ENCODE measurements at regions not wholly inside any gene's neighbourhood (a gene's known extent, or its start where the extent isn't known, plus 50 kb on each side); places are given as distances from the start of the nearest gene placed in this dataset.

- H3K9me3 Mint-ChIP-seq, result no peaks in the 10 kb centered on the region
- no peaks in the 10 kb centered on the region for H3K27me3 Mint-ChIP-seq (ENCODE audit: low read depth)
- TF ChIP-seq, protein P1, sequence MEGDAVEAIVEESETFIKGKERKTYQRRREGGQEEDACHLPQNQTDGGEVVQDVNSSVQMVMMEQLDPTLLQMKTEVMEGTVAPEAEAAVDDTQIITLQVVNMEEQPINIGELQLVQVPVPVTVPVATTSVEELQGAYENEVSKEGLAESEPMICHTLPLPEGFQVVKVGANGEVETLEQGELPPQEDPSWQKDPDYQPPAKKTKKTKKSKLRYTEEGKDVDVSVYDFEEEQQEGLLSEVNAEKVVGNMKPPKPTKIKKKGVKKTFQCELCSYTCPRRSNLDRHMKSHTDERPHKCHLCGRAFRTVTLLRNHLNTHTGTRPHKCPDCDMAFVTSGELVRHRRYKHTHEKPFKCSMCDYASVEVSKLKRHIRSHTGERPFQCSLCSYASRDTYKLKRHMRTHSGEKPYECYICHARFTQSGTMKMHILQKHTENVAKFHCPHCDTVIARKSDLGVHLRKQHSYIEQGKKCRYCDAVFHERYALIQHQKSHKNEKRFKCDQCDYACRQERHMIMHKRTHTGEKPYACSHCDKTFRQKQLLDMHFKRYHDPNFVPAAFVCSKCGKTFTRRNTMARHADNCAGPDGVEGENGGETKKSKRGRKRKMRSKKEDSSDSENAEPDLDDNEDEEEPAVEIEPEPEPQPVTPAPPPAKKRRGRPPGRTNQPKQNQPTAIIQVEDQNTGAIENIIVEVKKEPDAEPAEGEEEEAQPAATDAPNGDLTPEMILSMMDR (conservative IDR thresholded peaks at IDR 0.05), result no peak
Observed at GRCh38 chr18:61989138-61989537, 96.3 kb upstream of the RNF152 start.

DNA sequence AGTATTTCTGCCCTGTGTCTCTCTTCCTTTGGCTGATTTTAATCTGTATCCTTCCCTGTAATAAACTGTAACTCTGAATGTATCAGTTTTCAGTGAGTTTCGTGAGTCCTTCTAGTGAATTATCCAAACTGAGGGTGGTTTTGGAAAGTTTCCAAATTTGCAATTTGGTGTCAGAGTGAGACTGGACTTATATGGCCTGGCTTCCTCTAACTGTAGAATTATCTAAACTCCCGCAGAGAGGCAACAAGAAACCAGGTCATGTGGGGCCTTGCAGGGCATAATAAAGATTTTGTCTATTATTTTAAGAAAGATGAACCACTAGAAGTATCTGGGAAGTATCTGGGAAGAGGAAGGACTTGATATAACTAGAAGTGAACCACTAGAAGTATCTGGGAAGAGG lies 95.3 kb upstream of the RNF152 start:
- Mint-ChIP-seq H3K4me3 (no peak overlapping the region), H3K9me3 (no peaks in the 10 kb centered on the region), H3K27me3 (ENCODE audit: low read depth) (no peaks in the 10 kb centered on the region), H3K4me1 (peaks cover 7% of the 10 kb centered on the region), H3K36me3 (ENCODE audit: low read depth) (no peaks in the 10 kb centered on the region), H3K27ac (ENCODE audit: unreplicated experiment) (no peak overlapping the region)
- TF ChIP-seq, protein P1 (conservative IDR thresholded peaks at IDR 0.05), result no peak
- no peak for DNase-seq (ENCODE audit: low read depth, low spot score)

More at GRCh38 chr18:61989138-61989537, 96.3 kb upstream of the RNF152 start:
- Mint-ChIP-seq H3K27ac (ENCODE audit: unreplicated experiment) (no peak overlapping the region), H3K36me3 (ENCODE audit: low read depth) (no peaks in the 10 kb centered on the region), H3K4me3 (no peak overlapping the region), H3K4me1 (peaks cover 7% of the 10 kb centered on the region)
- no peak for DNase-seq (ENCODE audit: low read depth, low spot score)

DNA sequence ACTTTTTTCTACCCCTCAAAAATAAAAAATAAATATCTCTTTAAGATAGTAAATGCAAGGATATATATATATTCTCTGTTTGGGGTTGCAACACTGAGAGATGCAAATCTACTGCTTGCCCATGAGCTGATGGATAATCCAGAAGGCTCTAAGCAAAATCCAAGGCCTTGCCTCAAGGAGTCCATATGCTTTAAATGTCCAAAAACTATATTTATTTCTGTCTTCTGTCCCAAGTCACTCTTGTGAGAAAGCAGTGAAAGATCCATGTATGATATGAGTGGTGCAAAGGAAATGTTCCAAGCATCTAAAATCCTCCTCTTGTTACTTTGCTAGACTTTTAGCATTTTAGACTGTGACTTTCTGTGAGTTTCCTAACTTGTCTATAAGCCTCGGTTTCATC lies 92.9 kb upstream of the RNF152 start:
- no peak for DNase-seq (ENCODE audit: low read depth, low spot score)
- TF ChIP-seq, protein P1 (conservative IDR thresholded peaks at IDR 0.05), result no peak
- Mint-ChIP-seq H3K4me3 (no peak overlapping the region), H3K4me1 (peaks cover 6% of the 10 kb centered on the region), H3K36me3 (ENCODE audit: low read depth) (no peaks in the 10 kb centered on the region), H3K9me3 (no peaks in the 10 kb centered on the region), H3K27ac (ENCODE audit: unreplicated experiment) (no peak overlapping the region), H3K27me3 (ENCODE audit: low read depth) (no peaks in the 10 kb centered on the region)

DNA sequence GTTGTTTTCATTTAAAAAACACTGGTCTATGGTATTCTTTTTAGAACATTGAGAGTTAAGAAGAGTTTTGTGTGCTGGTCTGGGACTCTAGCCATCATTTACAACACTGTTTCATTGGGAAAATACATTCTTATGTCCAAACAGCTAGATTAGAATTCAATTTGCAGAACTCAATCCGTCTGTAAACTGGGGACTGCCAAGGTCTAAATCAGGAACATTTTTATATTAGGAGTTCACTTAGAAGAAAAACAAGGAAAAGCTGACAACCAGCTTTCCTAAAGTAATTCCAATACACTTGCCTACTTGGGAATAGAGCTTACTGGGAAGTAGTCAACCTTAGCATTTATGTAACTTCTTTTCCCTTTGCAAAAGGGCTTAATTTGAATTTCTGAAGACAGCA lies 91.5 kb upstream of the RNF152 start:
- H3K9me3 Mint-ChIP-seq, result no peaks in the 10 kb centered on the region
- DNase-seq (ENCODE audit: low read depth, low spot score), result no peak
- H3K36me3 Mint-ChIP-seq (ENCODE audit: low read depth), result no peaks in the 10 kb centered on the region
- no peak overlapping the region for H3K4me3 Mint-ChIP-seq
- TF ChIP-seq, protein P1 (conservative IDR thresholded peaks at IDR 0.05), result no peak
- H3K27ac Mint-ChIP-seq (ENCODE audit: unreplicated experiment), result no peak overlapping the region
- no peaks in the 10 kb centered on the region for H3K27me3 Mint-ChIP-seq (ENCODE audit: low read depth)
- peaks cover 6% of the 10 kb centered on the region for H3K4me1 Mint-ChIP-seq

GRCh38 chr18:61982475-61982874 lies 89.7 kb upstream of the RNF152 start:
- Mint-ChIP-seq H3K9me3 (no peaks in the 10 kb centered on the region), H3K36me3 (ENCODE audit: low read depth) (no peaks in the 10 kb centered on the region), H3K4me1 (peaks cover 6% of the 10 kb centered on the region), H3K4me3 (no peak overlapping the region), H3K27ac (ENCODE audit: unreplicated experiment) (no peak overlapping the region), H3K27me3 (ENCODE audit: low read depth) (no peaks in the 10 kb centered on the region)
- TF ChIP-seq, protein P1 (conservative IDR thresholded peaks at IDR 0.05), result no peak
- no peak for DNase-seq (ENCODE audit: low read depth, low spot score)

- DNase-seq (ENCODE audit: low read depth, low spot score), result no peak
- Mint-ChIP-seq H3K4me3 (no peak overlapping the region), H3K9me3 (no peaks in the 10 kb centered on the region), H3K27me3 (ENCODE audit: low read depth) (no peaks in the 10 kb centered on the region), H3K36me3 (ENCODE audit: low read depth) (no peaks in the 10 kb centered on the region), H3K4me1 (peaks cover 6% of the 10 kb centered on the region), H3K27ac (ENCODE audit: unreplicated experiment) (no peak overlapping the region)
- TF ChIP-seq, protein P1 (conservative IDR thresholded peaks at IDR 0.05), result no peak
Observed at GRCh38 chr18:61980355-61980754, 87.5 kb upstream of the RNF152 start.

Data from neural crest cell (in vitro differentiated cells).